NCI-H82 treated with DMSO at 0.1 percent for 48 hours (cell line): ENCODE measurements at regions not wholly inside any gene's neighbourhood (a gene's known extent, or its start where the extent isn't known, plus 50 kb on each side); places are given as distances from the start of the nearest gene placed in this dataset.

Source experiments
- DNase-seq: peaks from one replicate; lab custom pipeline; 2025; ENCODE audit not compliant: unreplicated experiment; lab: John Stamatoyannopoulos, UW

- no peak for DNase-seq
Measured at GRCh38 chr1:87863317-87863716, 534.6 kb downstream of the LMO4 start.

GRCh38 chr1:87864676-87865075, 536.0 kb downstream of the LMO4 start:
- DNase-seq, result no peak

- DNase-seq, result no peak
Measured at GRCh38 chr1:87866416-87866815, 537.7 kb downstream of the LMO4 start.

GRCh38 chr1:87867626-87868025, 538.9 kb downstream of the LMO4 start:
- no peak for DNase-seq

GRCh38 chr1:87869567-87869966, 540.9 kb downstream of the LMO4 start:
- no peak for DNase-seq

GRCh38 chr1:87872189-87872588, 543.5 kb downstream of the LMO4 start:
- DNase-seq, result no peak

GRCh38 chr1:87872692-87873091, 544.0 kb downstream of the LMO4 start:
- no peak for DNase-seq

- no peak for DNase-seq
Measured at GRCh38 chr1:87878873-87879272, 550.2 kb downstream of the LMO4 start.

GRCh38 chr1:87880098-87880760, 551.5 kb downstream of the LMO4 start:
- no peak for DNase-seq

- DNase-seq, result no peak
Measured at GRCh38 chr1:87880764-87881163, 552.1 kb downstream of the LMO4 start.

GRCh38 chr1:87883906-87884305, 555.2 kb downstream of the LMO4 start:
- DNase-seq, result no peak

- no peak for DNase-seq
Measured at GRCh38 chr1:87884581-87884980, 555.9 kb downstream of the LMO4 start.

- DNase-seq, result no peak
Measured at GRCh38 chr1:87885278-87886025, 556.8 kb downstream of the LMO4 start.

GRCh38 chr1:87887100-87887499, 558.4 kb downstream of the LMO4 start:
- DNase-seq, result no peak

- no peak for DNase-seq
Measured at GRCh38 chr1:87888446-87888845, 559.8 kb downstream of the LMO4 start.

- no peak for DNase-seq
Measured at GRCh38 chr1:87894062-87894461, 565.4 kb downstream of the LMO4 start.

- peak; percentile 77 for DNase-seq
Measured at GRCh38 chr1:87897481-87897880, 568.8 kb downstream of the LMO4 start.

- DNase-seq, result no peak
Measured at GRCh38 chr1:87898431-87898830, 569.8 kb downstream of the LMO4 start.

- DNase-seq, result no peak
Measured at GRCh38 chr1:87899017-87899416, 570.3 kb downstream of the LMO4 start.

- no peak for DNase-seq
Measured at GRCh38 chr1:87899746-87900145, 571.1 kb downstream of the LMO4 start.

GRCh38 chr1:87902830-87903229, 574.1 kb downstream of the LMO4 start:
- DNase-seq, result no peak

GRCh38 chr1:87903242-87903641, 574.6 kb downstream of the LMO4 start:
- DNase-seq, result peak; percentile 52

- peak; percentile 57 for DNase-seq
Measured at GRCh38 chr1:87904651-87905050, 576.0 kb downstream of the LMO4 start.
